Stomach (tissue), 4 donors: ENCODE measurements at regions not wholly inside any gene's neighbourhood (a gene's known extent, or its start where the extent isn't known, plus 50 kb on each side); places are given as distances from the start of the nearest gene placed in this dataset.

Experiments
- CTCF ChIP-seq, 7 experiments: fragments of 450-650 bp in 4 of 7; fragments of 200-600 bp in 3 of 7; sonication (generic) in 3 of 7; IDR thresholded peaks; one replicate each; pipeline ENCODE4 v1.5.1; 2016 to 2019; ENCODE audit warnings: antibody characterized with exemption in 7 of 7, control low read depth in 2 of 7, mild to moderate bottlenecking in 1 of 7
- POLR2A ChIP-seq, 4 donors: fragments of 450-650 bp; IDR thresholded peaks; one replicate each; pipeline ENCODE4 v1.6.1; 2016; ENCODE audit warnings: antibody characterized with exemption in 4 of 4, control low read depth in 2 of 4, mild to moderate bottlenecking in 1 of 4, moderate library complexity in 1 of 4
- POLR2AphosphoS5 ChIP-seq, 3 donors: sonication (generic); formaldehyde crosslinking; IDR thresholded peaks; one replicate each; pipeline ENCODE4 v1.6.1; 2016; ENCODE audit warnings: antibody characterized with exemption in 3 of 3

- TF ChIP-seq CTCF (IDR thresholded peaks at IDR 0.05) (no peak), POLR2A (IDR thresholded peaks at IDR 0.05) (no peak), POLR2AphosphoS5 (IDR thresholded peaks at IDR 0.05) (no peak)
Measured at GRCh38 chr1:99550198-99550597, 95.7 kb upstream of the PALMD start.
